GM19238 (cell line): ENCODE measurements at regions not wholly inside any gene's neighbourhood (a gene's known extent, or its start where the extent isn't known, plus 50 kb on each side); places are given as distances from the start of the nearest gene placed in this dataset.
"Not testable (repeated sequence)": the region's sequence is repeated elsewhere in the genome, so short reads cannot be mapped to it uniquely, and the experiment has no call there.

Source experiments
- DNase-seq: peaks from one replicate; pipeline ENCODE4 v3.0.0; 2011; ENCODE audit warnings: low spot score; ENCODE audit not compliant: insufficient read length

DNA sequence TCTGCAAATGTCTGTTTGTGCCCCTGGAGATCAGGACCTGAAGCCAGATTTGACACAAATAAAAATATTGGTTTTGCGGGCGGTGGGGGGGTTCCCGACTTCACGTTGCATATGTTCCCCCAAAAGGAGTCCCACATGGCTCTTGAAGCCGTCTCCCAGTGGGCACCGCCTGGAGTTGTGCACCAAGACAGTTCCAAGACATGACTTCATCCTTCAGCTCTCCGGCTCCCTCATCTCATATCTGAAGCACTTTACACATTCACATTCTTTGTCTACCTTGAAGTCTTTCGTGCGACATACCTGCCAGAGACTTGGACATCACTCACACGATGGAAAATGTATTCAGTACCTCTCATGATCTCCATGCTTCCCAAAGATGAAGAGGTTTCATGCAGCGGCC is 362.8 kb upstream of the FOXK1 start:
- no peak for DNase-seq

DNA sequence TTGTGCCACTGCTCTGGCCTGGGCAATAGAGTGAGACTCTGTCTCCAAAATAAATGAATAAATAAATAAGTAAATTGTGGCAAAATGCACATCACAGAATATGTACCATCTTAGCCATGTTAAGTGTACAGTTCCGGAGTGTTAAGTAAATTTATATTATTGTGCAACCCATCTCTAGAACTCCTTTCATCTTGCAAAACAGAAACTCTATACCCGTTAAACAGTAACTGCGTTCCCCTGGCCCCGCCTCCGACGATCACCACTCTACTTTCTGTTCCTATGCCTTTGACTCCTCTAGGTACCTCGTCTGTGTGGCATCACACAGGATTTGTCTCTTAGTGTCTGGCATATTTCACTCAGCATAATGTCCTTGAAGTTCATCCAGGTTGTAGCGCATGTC is 356.4 kb upstream of the FOXK1 start:
- DNase-seq, result no peak

DNA sequence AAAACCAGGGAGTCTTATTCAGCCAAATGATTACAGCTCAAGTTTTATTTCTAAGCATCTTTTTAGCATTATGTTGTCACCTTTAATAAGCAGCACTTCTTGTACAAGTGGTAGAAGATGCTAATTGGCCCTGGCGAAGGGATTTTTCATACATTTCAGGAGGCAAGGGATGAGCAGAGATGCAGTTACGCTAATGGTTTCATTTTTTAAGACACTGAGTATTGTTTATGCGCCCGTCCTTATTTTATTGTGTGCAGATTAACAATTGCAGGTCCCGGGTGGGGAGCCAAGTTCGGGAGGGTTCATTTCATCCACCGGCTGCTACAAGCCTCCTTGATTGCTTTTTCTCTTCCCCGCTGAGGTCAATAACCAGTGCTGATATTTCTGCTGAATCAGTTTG is 350.4 kb upstream of the FOXK1 start:
- no peak for DNase-seq

DNA sequence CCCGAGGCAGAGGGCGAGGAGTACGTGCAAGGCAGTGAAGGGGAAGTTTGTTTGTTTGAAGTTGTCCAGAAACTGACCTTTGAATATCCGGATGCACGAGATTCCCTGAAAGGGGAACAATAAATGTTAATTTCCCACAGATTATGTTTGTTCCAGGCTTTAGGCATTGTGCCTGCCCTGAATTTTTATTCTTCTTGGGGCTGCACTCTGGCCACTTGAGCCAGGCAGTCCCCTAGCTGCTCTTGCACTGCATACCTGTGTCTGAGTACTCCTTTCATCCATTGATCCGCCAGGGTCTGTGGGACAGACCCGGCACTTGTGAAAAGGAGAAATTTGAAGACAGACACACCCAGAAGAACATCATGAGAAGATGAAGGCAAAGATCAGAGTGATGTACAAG is 343.5 kb upstream of the FOXK1 start:
- DNase-seq, result no peak

DNA sequence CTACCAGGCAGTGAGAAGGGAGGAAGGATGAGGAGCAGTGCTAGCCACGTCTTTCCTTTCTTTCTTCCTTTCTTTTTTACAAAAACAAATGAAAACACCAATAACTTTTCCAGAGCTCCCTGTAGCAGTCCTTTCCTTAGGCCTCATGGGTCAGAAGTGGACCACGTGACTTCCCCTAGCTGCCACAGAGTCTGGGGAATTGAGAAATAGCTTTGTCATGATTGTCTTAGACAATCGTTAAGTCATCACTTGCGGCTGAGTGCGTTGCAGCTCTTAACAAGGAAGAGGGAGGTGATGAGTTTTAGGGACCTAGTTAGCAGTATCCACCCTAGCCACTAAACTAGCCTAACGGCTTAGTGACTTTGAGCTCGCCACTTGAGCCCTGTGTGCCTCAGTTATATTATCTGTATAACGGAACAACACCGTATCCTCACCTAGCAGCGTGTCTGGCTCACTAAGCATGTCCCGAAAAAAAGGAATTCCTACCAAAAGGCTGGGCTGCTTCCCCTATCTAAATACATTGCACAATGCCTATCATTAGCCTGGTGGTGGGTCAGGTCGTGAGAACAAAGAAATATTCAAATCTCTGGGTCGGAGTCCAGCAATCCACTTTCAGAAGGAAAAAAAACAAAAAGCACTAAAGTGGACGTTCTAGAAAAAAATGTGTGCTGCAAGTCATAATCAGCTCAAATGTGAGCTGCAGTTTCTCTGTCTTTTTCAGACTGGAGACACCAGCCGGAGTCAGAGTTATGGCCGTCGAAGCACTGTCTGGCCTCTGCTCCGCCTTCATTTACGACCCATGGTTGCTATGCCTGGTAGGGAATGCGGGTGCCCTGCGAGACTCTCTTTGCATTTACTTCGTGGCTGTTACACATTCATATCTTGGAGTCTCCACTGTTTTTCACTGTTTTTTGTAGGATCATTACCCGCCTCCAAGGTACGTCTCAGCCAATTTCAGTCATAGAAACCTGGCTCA is 338.5 kb upstream of the FOXK1 start:
- no peak for DNase-seq

DNA sequence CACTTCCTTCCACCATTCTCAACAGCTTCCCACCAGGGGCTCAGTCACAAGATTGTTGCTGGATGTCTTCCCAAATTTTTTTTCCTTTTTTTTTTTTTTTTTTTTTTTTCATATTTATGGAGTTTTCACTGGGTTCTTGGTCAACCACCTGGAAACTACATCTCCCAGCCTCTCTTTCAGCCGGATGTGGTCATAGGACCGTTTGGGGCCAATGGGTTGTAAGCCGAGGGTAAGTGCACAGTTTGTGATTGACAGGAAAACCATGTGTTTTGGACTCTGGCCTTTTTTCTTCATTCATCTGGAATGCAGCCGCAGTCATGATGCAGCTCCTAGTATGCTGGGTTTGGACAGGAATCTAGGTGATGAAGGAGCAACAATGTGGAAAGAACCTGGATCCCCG is 337.1 kb upstream of the FOXK1 start:
- DNase-seq, result no peak

DNA sequence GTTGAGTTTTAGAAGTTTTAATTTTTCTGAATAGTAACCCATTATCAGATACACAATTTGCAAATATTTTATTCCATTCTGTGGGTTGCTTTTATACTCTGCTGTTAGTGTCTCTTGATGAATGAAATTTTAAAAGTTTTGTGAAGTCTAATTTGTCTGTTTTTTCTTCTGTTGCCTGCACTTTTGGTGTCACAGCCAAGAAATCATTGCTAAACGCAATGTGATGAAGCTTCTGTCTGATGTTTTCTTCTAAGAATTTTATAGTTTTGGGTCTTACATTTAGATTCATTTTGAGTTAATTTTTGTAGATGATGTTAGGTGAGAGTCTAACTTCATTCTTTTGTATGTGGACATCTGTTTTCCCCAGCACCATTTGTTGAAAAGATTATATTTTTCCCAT is 330.0 kb upstream of the FOXK1 start:
- DNase-seq, result no peak

DNA sequence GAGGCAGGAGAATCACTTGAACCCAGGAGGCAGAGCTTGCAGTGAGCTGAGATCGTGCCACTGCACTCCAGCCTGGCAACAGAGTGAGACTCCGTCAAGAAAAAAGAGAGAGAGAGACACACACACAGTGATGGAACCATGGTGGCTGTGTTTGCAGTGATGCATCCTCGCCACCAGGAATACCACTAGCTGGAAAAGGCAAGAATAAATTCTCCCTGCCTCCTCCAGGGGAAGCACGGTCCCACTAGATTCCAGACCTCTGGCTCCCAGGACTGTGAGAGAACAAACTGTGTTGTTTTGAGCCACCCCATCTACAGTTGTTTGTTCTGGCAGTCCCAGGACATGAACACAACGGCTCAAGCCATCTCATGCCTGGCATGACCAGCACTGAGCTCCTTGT is 320.3 kb upstream of the FOXK1 start:
- no peak for DNase-seq

DNA sequence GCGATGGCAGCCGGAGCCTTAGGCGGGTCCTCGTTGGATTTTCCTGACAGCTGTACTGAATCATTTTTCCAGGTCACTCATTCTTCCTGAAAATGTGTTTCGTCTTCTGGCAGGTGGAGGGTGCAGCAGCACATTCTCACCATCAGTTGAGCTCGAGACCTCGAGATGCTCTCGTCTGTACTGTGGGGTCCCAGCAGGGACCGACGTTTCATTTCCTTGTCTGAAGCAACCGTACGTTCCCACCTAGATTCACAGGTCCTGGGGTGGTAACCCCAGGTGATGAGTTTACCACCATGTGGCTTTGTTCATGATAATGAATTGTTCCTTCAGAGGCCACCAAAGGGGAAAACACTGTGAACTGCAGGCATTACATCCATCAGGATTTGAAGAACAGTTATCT is 298.5 kb upstream of the FOXK1 start:
- no peak for DNase-seq

DNA sequence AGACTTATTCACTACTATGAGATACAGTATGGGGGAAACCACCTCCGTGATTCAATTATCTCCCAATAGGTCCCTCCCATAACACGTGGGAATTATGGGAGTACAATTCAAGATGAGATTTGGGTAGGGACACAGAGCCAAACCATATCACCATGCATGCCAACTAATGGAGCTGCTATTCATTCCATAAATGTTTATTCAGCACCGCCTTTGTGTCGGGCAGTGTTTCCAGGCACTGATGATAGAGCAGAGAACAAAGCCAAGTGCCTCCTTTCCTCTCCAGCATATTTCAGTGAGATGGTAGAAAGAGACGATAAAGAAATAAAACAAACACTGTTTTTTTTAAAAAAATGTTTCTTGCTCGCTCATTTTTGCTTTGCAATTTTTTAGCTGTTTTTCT is 295.9 kb upstream of the FOXK1 start:
- no peak for DNase-seq

DNA sequence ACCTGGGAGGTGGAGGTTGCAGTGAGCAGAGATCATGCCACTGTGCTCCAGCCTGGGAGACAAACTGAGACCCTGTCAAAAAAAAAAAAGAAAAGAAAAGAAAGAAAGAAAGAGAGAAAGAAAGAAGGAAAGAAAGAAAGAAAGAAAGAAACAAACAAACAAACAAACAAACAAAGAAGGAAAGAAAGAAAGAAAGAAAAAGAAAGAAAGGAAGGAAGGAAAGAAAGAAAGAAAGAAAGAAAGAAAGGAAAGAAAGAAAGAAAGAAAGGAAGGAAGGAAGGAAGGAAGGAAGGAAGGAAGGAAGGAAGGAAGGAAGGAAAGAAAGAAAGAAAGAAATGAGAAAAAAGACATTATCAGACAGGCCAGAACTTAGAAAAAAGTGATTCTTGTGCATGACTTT is 291.0 kb upstream of the FOXK1 start:
- not testable (repeated sequence) for DNase-seq

DNA sequence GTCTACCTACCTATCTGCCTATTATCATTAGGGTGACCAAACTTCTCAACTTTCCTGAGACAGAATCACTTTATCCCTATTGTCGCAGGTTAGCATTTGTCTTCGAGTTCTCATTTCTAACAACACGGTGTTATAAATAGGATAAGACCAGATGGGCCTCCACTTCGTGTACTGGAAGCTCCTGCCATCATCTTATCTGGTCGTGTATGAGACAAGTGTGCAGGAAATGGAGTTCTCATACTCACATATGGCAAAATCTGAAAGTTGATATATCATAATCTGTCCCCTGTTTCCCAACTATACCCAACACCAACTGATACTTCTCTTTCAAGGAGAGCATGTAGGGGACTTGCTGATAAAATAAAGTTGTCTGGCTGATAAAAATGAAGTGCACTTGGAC is 287.4 kb upstream of the FOXK1 start:
- DNase-seq, result no peak

DNA sequence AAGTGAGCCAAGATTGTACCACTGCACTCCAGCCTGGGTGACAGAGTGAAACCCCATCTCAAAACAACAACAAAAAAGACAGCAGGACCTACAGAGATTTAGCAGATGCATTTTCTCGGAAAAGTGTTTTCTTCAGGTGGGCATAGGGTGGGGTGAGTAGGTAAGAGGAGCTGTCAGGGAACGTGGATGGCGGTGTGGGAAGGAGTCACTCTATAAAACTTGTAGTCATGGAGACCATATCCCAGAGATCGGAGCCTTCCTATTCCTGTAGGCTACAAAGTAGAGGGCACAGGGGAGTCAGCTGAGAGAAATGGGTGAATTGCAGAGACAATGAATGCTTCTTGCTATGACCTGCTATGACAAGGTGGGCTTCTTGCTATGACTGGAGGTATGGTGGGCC is 283.0 kb upstream of the FOXK1 start:
- no peak for DNase-seq

DNA sequence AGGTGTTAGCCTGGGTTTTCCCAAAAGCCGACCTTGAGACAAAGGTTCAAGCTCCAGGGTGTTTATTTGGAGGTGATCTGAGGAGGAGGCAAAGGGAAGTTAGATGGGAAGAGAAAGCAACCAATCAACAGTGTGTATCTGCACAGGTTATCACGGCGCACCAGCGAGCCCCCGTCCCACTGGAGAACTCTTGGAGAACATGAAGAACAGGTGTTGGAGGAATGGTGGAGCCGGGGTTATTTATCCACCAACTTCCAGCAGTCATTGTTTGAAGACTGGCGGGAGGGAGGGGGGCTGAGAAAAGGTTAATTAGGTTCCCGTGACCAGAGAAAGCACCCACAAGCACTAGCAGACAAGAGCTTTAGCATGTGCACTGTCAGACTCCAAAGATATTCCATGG is 282.5 kb upstream of the FOXK1 start:
- DNase-seq, result no peak

DNA sequence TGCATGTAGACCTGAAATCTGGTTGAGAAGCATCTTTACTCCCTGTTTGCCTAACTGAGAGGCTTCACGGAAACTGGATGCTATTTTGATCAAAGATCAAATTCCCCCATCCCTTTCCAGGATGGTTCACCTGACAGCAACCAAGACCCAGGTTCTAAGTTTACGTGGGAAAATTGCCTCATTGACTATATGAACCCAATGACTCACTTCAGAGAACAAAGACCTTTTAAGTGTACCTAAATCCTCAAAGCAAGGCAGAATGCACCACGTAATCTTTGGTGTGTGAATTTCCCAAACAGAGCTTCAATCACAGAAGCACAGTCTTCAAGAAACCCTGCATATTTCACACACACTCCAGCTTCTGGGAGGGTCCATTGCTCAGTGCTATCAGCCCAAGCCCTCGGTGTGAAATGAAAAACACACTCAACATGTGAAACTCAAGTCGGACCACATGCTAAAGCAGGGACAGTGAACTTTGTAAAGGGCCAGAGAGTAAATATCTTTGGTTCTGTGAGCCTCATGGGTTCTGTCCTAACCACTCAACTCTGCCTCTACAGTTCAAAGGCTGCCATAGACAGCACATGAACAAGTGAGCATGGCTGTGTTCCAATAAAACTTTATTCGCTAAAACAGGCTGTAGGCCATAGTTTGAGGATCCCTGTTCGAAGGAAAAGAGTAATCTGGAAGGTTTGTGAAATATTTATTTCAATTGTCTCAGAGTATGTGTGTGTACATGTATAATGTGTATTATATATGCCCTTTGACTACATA is 275.6 kb upstream of the FOXK1 start:
- no peak for DNase-seq

DNA sequence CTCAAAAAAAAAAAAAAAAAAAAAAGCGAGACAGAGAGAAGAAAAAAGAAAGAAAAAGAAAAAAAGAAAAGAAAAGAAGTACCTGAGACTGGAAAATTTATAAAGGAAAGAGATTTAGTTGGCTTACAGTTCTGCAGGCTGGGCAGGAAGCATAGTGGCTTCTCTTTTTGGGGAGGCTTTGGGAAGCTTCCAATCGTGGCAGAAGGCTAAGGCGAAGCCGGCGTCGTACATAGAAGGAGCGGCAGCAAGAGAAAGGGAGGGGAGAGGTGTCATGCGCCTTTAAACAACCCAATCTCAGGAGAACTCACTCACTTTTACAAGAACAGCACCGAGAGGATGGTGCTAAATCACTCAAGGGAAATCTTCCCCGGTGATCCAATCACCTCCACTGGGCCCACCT is 272.1 kb upstream of the FOXK1 start:
- no peak for DNase-seq

DNA sequence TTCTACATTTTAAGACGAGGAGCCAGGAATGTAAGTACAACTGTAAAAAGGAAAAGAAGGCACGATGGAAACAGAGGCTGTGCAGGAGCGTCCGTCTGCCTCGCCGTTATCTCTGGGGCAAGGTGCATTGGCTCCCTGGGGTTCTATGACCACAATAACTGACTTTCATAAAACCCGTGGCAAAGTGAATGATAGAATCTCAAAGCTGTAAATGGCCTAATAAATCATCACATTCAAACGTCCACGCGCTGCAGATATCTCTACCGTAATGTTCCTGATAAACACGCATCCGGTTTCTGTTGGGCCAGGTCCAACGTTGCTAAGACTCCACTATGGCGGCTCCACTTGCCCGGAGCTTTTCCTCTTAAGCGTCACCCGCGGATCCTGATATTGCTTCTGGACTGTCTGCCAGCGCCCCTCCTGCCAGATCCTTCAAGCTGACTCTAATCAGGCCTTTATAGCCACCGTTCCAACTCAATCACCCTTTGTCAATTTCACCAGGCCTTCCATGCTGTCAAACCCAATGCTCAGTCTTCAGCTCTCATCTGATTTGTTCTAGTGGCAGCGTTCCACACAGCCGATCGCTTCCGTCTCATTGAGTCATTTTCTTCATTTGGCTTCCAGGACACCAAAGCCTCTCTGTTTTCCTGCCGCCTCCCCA is 265.6 kb upstream of the FOXK1 start:
- no peak for DNase-seq

DNA sequence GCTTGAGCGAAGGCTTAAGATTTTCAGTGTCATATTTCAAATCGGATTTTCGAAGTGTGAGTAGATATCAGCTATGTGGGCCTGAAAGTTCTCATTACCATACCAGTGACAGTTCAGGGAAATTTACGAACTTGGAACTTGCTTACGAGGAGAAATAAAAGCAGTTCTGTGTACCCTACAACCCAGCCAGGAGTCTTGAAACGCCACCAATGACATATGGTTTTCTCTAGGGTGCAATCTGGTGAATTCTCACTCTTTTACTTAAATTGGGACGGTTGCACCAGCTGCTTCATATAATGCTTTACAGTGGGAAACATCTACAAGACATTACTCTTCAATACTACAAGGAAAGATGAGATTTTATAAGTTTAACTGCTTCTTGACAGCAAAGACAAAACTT is 253.6 kb upstream of the FOXK1 start:
- DNase-seq, result no peak

DNA sequence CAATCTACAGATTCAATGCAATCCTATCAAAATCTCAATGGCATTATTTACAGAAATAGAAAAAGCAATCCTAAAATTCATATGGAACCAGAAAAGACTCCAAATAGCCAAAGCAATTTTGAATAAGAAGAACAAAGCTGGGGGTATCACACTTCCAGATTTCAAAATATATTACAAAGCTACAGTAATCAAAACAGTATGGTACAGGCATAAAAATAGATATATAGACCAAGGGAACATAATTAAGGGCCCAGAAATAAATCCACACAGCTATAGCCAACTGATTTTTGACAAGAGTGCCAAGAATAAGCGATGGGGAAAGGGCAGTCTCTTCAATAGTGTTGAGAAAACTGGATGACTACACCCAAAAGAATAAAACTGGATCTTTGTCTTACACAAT is 251.9 kb upstream of the FOXK1 start:
- DNase-seq, result no peak

DNA sequence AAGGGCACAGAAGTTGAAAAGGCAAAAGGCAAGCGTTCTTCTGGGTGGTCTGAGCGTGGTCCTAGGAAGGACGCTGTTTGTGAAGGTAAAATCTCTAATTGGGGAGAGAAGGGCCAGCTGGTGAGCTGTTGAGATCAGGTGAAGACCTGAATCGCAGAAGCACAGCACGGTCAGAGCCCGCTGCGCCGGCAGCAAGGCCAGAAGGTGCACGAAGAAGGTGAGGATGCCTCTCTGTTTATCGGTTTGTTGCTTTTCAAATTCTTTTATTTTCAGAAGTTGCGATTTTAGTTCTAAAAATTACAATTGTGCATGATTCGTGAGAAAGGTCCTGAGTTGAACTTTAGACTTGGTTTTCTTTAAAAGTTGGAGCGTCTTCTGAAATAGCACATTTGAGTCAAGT is 247.8 kb upstream of the FOXK1 start:
- no peak for DNase-seq

DNA sequence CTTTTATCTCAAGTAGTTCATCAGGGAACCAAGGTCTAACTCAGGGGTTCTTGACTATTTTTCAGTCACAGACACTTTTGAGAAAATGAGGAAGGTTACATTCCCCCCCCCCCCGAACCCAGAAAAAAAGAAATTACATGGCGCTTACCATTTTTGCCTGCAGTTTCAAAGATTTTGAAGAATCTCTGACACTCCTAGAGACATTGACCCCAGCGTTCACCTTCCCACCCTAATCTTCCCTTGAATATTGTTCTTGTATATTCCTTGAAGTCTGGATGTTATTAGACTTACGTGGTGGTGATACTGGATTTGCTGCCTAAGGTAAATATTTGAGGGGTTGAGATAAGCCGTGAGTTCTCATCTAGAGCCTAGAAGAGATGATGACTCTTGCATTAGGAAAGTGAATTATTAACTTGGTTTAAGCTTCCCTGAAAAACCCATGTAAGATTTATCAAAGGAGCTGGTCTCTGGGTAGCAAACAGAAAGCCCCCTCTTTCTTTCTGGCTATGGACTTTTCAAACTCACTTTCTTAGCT is 245.7 kb upstream of the FOXK1 start:
- DNase-seq, result no peak

DNA sequence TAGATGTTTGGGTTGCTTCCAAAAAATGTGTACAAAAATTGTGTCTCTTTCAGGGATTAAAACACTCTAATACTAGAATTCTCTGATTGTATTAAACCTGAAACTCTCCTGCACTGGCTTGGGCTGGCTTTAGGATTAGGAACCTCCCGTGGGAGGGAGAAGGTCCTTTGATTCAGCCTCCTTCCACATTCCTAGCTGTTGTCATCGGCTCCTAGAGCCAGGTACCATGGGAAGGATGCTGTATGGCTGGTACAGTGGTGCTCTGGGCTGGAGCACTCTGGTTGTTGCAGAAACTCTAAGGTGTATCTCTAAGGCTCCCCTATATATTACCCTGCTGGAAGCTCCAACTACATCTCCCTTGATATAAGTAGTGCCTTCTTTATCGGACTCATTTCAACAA is 245.2 kb upstream of the FOXK1 start:
- no peak for DNase-seq
